Peyer's patch (tissue), 4 donors: ENCODE measurements at regions not wholly inside any gene's neighbourhood (a gene's known extent, or its start where the extent isn't known, plus 50 kb on each side); places are given as distances from the start of the nearest gene placed in this dataset.

ENCODE experiments used
- CTCF ChIP-seq, 6 experiments: fragments of 450-650 bp in 4 of 6; fragments of 200-600 bp in 2 of 6; sonication (generic) in 1 of 6; IDR thresholded peaks; one replicate each; pipeline ENCODE4 v1.5.1; 2017 to 2019; ENCODE audit warnings: antibody characterized with exemption in 6 of 6, mild to moderate bottlenecking in 3 of 6, moderate library complexity in 1 of 6
- POLR2A ChIP-seq, 2 donors: fragments of 450-650 bp; IDR thresholded peaks; one replicate each; pipeline ENCODE4 v1.5.1; 2017; ENCODE audit warnings: antibody characterized with exemption in 2 of 2, mild to moderate bottlenecking in 2 of 2, moderate library complexity in 2 of 2

DNA sequence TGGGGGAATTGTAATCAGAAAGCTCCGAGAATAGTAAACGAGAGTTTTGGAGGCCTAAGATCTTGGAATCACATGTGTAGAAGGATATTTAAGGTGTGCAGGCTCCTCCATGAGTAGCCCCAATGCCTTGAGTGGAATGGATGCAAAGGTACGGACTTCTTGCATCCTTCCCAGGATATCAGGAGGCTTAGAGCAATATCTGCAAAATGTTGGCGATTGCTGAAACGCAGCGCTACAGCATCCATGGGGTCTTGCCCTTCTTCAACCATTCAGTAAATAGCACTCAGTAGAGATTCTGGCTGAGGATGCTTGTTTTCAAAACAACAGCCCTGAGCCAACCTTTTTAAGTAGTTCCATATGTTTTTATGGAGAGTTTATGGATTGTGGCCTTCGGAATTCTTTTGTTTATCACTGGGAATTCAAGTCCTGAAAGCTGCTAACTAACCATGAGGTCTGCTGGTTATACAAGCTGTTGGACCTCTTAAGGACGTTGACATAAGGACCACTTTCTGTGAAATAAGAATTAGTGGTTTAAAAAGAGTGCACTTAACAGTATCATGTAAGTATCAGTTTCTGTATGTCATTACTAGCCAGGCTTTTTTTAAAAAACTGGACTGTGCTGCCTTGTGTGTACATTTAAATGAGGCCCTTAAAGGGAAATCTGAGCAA, 228.8 kb upstream of the PGRMC2 start:
- TF ChIP-seq POLR2A (IDR thresholded peaks at IDR 0.05) (no peak), CTCF (IDR thresholded peaks at IDR 0.05) (no peak)
